ENCODE measurements at regions not wholly inside any gene's neighbourhood (a gene's known extent, or its start where the extent isn't known, plus 50 kb on each side); places are given as distances from the start of the nearest gene placed in this dataset.

DNA sequence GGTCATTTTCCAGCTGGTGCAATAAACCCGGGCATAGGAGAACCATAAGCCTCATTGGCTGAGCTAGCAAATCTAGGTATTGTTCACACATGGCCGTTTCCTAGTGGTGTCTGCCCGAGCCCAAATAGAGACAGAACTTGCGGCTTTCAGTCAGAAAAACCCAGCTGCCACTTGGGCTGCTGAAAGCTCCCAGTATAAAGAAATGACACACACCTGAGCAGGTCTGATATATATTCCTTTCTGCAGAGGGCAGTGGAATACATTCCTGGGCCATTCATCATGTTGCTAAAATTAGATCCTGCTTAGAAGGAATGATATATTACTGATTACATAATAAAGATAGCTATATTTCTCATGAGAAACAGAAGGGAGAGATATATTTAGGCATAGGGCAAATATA lies 83.9 kb upstream of the IRX5 start:
- Histone ChIP-seq H3K9me3 (peaks cover 0 to 15% of the 10 kb centered on the region in 2 donors), H3K27ac (no peak overlapping the region), H3K27me3 (no peaks in the 10 kb centered on the region), H3K4me3 (no peak overlapping the region), H3K36me3 (no peaks in the 10 kb centered on the region), H3K4me1 (peaks cover 0 to 6% of the 10 kb centered on the region in 2 donors)
- peak; percentile 86 for ATAC-seq
- intact Hi-C loops (cut with DNase I): no loop called here
- TF ChIP-seq, protein P1, sequence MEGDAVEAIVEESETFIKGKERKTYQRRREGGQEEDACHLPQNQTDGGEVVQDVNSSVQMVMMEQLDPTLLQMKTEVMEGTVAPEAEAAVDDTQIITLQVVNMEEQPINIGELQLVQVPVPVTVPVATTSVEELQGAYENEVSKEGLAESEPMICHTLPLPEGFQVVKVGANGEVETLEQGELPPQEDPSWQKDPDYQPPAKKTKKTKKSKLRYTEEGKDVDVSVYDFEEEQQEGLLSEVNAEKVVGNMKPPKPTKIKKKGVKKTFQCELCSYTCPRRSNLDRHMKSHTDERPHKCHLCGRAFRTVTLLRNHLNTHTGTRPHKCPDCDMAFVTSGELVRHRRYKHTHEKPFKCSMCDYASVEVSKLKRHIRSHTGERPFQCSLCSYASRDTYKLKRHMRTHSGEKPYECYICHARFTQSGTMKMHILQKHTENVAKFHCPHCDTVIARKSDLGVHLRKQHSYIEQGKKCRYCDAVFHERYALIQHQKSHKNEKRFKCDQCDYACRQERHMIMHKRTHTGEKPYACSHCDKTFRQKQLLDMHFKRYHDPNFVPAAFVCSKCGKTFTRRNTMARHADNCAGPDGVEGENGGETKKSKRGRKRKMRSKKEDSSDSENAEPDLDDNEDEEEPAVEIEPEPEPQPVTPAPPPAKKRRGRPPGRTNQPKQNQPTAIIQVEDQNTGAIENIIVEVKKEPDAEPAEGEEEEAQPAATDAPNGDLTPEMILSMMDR (IDR thresholded peaks at IDR 0.05): no peak
- DNase-seq: no peak

DNA sequence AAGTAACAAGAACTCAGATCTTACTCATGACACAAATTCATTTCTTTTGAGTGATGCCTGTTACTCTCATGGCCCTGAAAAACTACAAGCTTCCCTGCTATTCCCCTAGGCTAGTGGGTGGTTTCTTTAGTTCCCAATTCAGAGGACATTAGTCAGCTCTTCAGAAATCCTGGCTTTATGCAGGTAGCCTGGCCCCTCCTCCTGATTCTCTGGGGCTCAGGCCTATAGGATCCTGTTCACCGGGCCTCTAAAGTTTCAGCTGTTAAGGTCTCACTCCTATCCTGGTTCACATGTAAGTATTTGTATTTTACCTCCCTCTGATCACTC lies 87.3 kb upstream of the IRX5 start:
- Histone ChIP-seq H3K27ac (no peak overlapping the region), H3K27me3 (no peaks in the 10 kb centered on the region), H3K9me3 (peaks cover 0 to 15% of the 10 kb centered on the region in 2 donors), H3K4me1 (peaks cover 0 to 6% of the 10 kb centered on the region in 2 donors), H3K36me3 (no peaks in the 10 kb centered on the region), H3K4me3 (no peak overlapping the region)
- no peak for DNase-seq
- intact Hi-C loops (cut with DNase I): no loop called here
- no peak for ATAC-seq
- TF ChIP-seq, protein P1 (IDR thresholded peaks at IDR 0.05): no peak

DNA sequence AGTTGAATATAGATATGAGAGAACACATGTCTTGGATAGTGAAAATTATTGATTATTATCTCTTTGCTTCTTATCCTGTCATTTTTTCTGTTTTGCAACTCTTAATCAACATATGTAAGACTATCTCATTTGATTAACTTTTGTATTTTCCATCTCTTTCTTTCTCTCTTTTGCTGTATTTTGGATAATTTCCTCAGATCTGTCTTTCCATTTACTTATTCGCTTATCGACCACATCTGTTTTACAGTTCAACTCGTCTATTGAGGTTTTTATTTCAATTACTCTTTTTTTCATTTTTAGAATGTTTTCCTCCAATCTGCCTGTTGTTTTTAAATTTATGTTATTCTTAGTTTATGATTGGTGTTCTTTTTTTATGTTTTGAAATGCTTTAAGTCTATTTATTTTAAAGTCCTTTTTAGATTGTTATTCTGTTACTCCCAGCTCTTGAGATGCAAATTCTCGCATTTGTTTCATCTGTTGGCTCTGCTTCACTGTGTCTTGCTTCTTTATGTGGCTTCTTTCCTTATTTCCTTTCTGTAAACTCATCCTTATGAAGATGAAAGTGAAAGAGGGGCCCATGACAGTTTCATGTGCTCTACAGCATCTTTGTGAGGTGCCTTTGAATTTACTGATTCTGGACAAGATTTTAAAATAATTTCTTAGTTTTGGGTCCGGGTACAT lies 87.8 kb upstream of the IRX5 start:
- DNase-seq (no peak), ATAC-seq (no peak)
- H3K4me3 ChIP-seq: no peak overlapping the region
- H3K27me3 ChIP-seq: no peaks in the 10 kb centered on the region
- H3K4me1 ChIP-seq: peaks cover 0 to 6% of the 10 kb centered on the region in 2 donors
- TF ChIP-seq, protein P1 (IDR thresholded peaks at IDR 0.05): no peak
- no peaks in the 10 kb centered on the region for H3K36me3 ChIP-seq
- no peak overlapping the region for H3K27ac ChIP-seq
- intact Hi-C loops (cut with DNase I): no loop called here
- H3K9me3 ChIP-seq: peaks cover 0 to 15% of the 10 kb centered on the region in 2 donors

DNA sequence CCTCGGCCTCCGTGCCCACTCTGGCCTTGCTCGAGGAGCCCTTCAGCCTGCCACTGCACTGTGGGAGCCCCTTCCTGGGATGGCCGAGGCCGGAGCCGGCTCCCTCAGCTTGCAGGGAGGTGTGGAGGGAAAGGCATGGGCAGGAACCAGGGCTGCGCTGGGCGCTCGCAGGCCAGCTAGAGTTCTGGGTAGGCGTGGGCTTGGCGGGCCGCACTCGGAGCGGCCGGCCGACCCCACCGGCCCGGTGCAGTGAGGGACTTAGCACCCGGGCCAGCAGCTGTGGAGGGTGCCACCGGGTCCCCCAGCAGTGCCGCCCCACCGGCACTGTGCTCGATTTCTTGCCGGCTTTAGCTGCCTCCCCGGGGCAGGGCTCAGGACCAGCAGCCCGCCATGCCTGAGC lies 101.0 kb upstream of the IRX5 start:
- H3K4me3 ChIP-seq: no peak overlapping the region
- intact Hi-C loops (cut with DNase I): no loop called here
- ATAC-seq: no peak
- DNase-seq: peak in 1 of 4 donors; percentile 63
- H3K36me3 ChIP-seq: no peaks in the 10 kb centered on the region
- TF ChIP-seq, protein P1 (IDR thresholded peaks at IDR 0.05): no peak
- H3K4me1 ChIP-seq: no peaks in the 10 kb centered on the region
- peaks cover 0 to 14% of the 10 kb centered on the region in 2 donors for H3K9me3 ChIP-seq
- no peak overlapping the region for H3K27ac ChIP-seq
- no peaks in the 10 kb centered on the region for H3K27me3 ChIP-seq

DNA sequence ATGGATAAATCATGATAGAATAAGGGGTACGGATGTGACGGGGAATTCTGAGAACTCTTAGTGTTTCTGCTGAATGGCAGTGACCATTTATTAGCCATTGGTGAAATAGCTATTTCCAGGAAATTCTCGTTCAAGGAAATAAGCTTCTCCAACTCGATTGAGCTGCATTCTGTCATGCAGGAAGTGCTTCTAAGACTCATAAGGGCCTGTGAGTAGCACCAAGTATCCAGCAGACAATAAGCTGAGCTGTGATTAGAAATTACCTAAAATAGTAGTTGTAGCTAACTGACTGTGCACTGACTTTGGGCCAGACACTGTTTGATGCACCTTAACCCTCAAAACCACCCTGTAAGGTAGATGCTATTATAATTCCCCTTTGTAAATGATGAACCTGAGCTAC lies 107.8 kb upstream of the IRX5 start:
- TF ChIP-seq, protein P1 (IDR thresholded peaks at IDR 0.05): no peak
- Histone ChIP-seq H3K9me3 (no peaks in the 10 kb centered on the region), H3K36me3 (no peaks in the 10 kb centered on the region), H3K4me1 (no peaks in the 10 kb centered on the region), H3K4me3 (no peak overlapping the region), H3K27me3 (no peaks in the 10 kb centered on the region), H3K27ac (no peak overlapping the region)
- intact Hi-C loops (cut with DNase I): no loop called here
- DNase-seq (no peak), ATAC-seq (peak; percentile 56)

All from left lung (tissue), 4 donors.